ENCODE measurements at regions not wholly inside any gene's neighbourhood (a gene's known extent, or its start where the extent isn't known, plus 50 kb on each side); places are given as distances from the start of the nearest gene placed in this dataset.

GRCh38 chr13:53415135-53415534, 386.5 kb downstream of the OLFM4 start:
- CTCF ChIA-PET, result no interaction called here
- no peak overlapping the region for H3K27ac ChIP-seq (ENCODE audit: low read depth, low read length)
- TF ChIP-seq, protein P1, sequence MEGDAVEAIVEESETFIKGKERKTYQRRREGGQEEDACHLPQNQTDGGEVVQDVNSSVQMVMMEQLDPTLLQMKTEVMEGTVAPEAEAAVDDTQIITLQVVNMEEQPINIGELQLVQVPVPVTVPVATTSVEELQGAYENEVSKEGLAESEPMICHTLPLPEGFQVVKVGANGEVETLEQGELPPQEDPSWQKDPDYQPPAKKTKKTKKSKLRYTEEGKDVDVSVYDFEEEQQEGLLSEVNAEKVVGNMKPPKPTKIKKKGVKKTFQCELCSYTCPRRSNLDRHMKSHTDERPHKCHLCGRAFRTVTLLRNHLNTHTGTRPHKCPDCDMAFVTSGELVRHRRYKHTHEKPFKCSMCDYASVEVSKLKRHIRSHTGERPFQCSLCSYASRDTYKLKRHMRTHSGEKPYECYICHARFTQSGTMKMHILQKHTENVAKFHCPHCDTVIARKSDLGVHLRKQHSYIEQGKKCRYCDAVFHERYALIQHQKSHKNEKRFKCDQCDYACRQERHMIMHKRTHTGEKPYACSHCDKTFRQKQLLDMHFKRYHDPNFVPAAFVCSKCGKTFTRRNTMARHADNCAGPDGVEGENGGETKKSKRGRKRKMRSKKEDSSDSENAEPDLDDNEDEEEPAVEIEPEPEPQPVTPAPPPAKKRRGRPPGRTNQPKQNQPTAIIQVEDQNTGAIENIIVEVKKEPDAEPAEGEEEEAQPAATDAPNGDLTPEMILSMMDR (IDR thresholded peaks at IDR 0.05; ENCODE audit: low read depth, low read length), result no peak

DNA sequence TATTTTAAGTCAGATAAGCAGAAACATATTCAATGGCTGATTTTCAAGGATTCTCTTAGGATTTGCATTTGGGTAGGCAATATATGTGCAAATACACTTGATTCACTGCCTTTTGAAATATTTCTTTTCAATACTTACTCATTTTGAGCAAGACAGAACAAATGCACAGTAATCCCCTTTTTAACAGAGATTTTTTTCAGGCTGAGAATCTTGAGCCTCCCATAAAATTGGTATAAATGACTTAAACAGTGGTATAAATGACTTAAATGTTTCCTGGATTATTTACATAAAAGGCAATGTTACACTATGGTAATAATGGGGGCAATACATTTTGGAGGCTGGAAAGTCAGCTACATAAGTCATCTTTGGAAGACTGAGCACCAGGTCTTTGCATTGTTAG, 389.0 kb downstream of the OLFM4 start:
- CTCF ChIA-PET, result no interaction called here

More at GRCh38 chr13:53415135-53415534, 386.5 kb downstream of the OLFM4 start:
- H3K27me3 ChIP-seq (ENCODE audit: control insufficient read depth, insufficient read depth, low read length), result no peaks in the 10 kb centered on the region
- POLR2A ChIA-PET, result no interaction called here
- H3K9me3 ChIP-seq (ENCODE audit: control insufficient read depth, insufficient read depth, low read length), result peaks cover 8% of the 10 kb centered on the region; the same call in 1 of the 2 replicates
- DNase-seq (ENCODE audit: low read depth, low spot score), result no peak
- H3K4me3 ChIP-seq (ENCODE audit: low read depth, low read length), result no peak overlapping the region

DNA sequence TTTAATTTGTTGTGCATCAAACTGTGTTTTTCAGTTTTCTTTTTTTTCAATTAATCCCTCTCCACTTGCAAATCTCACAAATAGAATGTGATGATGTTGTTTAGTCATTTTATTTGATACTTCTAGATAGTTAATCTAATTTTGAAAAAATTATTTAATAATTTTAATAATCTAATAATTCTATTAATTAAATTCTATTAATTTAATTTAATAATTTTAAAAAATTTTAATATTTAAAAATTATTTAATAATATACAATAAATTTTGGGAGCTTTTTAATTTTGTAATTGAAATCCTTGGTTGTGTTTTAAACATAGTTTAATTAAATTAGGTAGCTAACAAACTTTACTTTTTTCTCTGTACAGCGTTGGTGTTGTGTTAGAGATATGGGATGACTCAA, 393.8 kb downstream of the OLFM4 start:
- peaks cover 5% of the 10 kb centered on the region; the same call in 1 of the 2 replicates for H3K9me3 ChIP-seq (ENCODE audit: control insufficient read depth, insufficient read depth, low read length)
- no peak for DNase-seq (ENCODE audit: low read depth, low spot score)
- H3K27me3 ChIP-seq (ENCODE audit: control insufficient read depth, insufficient read depth, low read length), result no peaks in the 10 kb centered on the region
- ChIA-PET CTCF (no interaction called here), POLR2A (no interaction called here)
- no peak overlapping the region for H3K4me3 ChIP-seq (ENCODE audit: low read depth, low read length)
- TF ChIP-seq, protein P1 (IDR thresholded peaks at IDR 0.05; ENCODE audit: low read depth, low read length), result no peak
- no peak overlapping the region for H3K27ac ChIP-seq (ENCODE audit: low read depth, low read length)

More for the DNA sequence above, 389.0 kb downstream of the OLFM4 start:
- Histone ChIP-seq H3K4me3 (ENCODE audit: low read depth, low read length) (no peak overlapping the region), H3K9me3 (ENCODE audit: control insufficient read depth, insufficient read depth, low read length) (peaks cover 6% of the 10 kb centered on the region; the same call in 1 of the 2 replicates), H3K27me3 (ENCODE audit: control insufficient read depth, insufficient read depth, low read length) (no peaks in the 10 kb centered on the region), H3K27ac (ENCODE audit: low read depth, low read length) (no peak overlapping the region)
- TF ChIP-seq, protein P1 (IDR thresholded peaks at IDR 0.05; ENCODE audit: low read depth, low read length), result no peak
- POLR2A ChIA-PET, result no interaction called here
- DNase-seq (ENCODE audit: low read depth, low spot score), result no peak

- no peak for DNase-seq (ENCODE audit: low read depth, low spot score)
- H3K4me3 ChIP-seq (ENCODE audit: low read depth, low read length), result no peak overlapping the region
- peaks cover 9% of the 10 kb centered on the region for H3K9me3 ChIP-seq (ENCODE audit: control insufficient read depth, insufficient read depth, low read length)
- H3K27me3 ChIP-seq (ENCODE audit: control insufficient read depth, insufficient read depth, low read length), result no peaks in the 10 kb centered on the region
- TF ChIP-seq, protein P1 (IDR thresholded peaks at IDR 0.05; ENCODE audit: low read depth, low read length), result no peak
- POLR2A ChIA-PET, result no interaction called here
- no peak overlapping the region for H3K27ac ChIP-seq (ENCODE audit: low read depth, low read length)
- CTCF ChIA-PET, result no interaction called here
Observed at GRCh38 chr13:53436396-53436795, 407.8 kb downstream of the OLFM4 start.

DNA sequence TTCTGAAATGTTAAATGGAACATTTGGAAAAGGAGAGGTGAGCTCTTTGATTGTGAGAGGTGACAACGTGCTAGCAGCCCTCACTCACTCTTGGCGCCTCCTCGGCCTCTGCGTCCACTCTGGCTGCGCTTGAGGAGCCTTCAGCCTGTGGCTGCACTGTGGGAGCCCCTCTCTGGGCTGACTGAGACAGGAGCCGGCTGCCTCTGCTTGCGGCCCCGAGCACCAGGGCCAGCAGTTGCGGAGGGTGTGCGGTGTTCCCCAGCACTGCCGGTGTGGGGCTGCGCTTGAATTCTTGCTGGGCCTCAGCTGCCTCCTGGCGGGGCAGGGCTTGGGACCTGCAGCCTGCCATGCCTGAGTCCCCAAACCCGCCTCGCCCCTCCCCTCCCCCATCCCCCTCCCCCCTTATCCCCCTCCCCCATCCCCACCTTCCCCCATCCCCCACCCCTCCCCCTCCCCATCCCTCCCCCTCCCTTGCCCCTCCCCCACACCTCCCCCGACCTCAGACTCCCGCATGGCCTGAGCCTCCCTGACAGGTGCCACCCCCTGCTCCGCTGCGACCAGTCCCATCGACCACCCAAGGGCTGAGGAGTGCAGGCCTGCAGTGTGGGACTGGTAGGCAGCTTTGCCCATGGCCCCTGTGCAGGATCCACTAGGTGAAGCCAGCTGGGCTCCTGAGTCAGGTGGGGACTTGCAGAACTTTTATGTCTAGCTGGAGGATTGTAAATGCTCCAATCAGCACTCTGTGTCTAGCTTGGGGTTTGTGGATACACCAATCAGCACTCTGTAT, 411.0 kb downstream of the OLFM4 start:
- H3K4me3 ChIP-seq (ENCODE audit: low read depth, low read length), result no peak overlapping the region
- POLR2A ChIA-PET, result no interaction called here
- H3K27ac ChIP-seq (ENCODE audit: low read depth, low read length), result no peak overlapping the region
- CTCF ChIA-PET, result no interaction called here
- peaks cover 14% of the 10 kb centered on the region for H3K9me3 ChIP-seq (ENCODE audit: control insufficient read depth, insufficient read depth, low read length)
- no peak for DNase-seq (ENCODE audit: low read depth, low spot score)
- TF ChIP-seq, protein P1 (IDR thresholded peaks at IDR 0.05; ENCODE audit: low read depth, low read length), result no peak
- no peaks in the 10 kb centered on the region for H3K27me3 ChIP-seq (ENCODE audit: control insufficient read depth, insufficient read depth, low read length)

Measured in AG04450 (cell line).